ENCODE measurements at regions not wholly inside any gene's neighbourhood (a gene's known extent, or its start where the extent isn't known, plus 50 kb on each side); places are given as distances from the start of the nearest gene placed in this dataset.
A peak's percentile ranks its signal among the peaks of the same experiment; 100 is the strongest.
"Not testable (repeated sequence)": the region's sequence is repeated elsewhere in the genome, so short reads cannot be mapped to it uniquely, and the experiment has no call there.

DNA sequence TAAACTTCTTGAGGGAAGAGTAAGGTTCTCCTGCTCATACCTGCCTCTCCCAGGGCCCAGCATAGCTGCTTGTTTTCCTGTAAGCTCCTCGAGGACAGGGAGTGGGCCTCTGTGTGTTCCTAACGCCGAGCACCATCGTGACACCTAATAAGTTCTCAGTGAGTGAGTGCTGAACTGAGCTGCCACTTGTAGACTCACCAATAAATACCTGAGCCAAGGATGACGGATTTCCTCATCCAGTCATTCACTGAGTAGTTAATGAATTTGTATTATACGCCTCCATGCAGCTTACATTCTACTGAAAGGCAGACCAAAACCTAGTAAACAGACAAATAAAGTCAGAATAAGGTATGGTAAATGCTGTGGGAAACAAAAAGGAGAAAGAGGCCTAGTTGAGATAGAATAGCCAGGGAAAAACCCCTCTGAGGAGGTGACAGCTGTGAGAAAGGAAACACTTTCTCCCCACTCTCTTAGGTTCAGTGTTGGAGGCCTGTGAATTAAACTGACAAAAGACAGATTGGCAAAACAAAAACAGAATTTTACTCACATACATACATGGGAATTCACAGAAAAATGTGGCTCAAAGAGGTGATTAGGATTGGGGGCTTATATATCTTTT is 138.6 kb downstream of the B3GNT2 start:
- DNase-seq (ENCODE audit: low read depth, low spot score), result no peak

DNA sequence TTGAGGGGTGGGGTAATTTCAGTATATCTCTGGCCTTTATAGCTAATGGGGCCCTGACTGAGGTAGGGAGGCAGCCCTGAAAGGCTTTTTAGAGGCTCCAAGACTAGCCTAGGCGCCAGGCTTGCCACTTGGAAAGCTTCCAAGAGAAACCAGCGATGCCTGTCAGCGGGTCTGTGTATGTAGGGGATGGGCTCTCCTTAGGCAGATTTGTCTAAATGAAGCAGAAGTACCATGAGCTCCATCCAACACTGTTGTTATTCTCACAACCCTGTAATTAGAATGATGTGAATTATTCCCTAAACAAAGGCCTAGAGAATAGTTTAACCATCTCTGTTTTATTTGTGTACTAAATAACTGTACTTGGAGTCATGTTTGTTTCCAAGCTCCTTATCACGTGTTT is 138.1 kb downstream of the B3GNT2 start:
- no peak for DNase-seq (ENCODE audit: low read depth, low spot score)

- no peak for DNase-seq (ENCODE audit: low read depth, low spot score)
These were observed 135.0 kb downstream of the B3GNT2 start for GRCh38 chr2:62330959-62331358.

- DNase-seq (ENCODE audit: low read depth, low spot score), result no peak
These were observed 133.9 kb downstream of the B3GNT2 start for GRCh38 chr2:62329797-62330196.

- DNase-seq (ENCODE audit: low read depth, low spot score), result no peak
These were observed 130.8 kb downstream of the B3GNT2 start for GRCh38 chr2:62326735-62327134.

- DNase-seq (ENCODE audit: low read depth, low spot score), result no peak
These were observed 129.5 kb downstream of the B3GNT2 start for GRCh38 chr2:62325398-62325797.

DNA sequence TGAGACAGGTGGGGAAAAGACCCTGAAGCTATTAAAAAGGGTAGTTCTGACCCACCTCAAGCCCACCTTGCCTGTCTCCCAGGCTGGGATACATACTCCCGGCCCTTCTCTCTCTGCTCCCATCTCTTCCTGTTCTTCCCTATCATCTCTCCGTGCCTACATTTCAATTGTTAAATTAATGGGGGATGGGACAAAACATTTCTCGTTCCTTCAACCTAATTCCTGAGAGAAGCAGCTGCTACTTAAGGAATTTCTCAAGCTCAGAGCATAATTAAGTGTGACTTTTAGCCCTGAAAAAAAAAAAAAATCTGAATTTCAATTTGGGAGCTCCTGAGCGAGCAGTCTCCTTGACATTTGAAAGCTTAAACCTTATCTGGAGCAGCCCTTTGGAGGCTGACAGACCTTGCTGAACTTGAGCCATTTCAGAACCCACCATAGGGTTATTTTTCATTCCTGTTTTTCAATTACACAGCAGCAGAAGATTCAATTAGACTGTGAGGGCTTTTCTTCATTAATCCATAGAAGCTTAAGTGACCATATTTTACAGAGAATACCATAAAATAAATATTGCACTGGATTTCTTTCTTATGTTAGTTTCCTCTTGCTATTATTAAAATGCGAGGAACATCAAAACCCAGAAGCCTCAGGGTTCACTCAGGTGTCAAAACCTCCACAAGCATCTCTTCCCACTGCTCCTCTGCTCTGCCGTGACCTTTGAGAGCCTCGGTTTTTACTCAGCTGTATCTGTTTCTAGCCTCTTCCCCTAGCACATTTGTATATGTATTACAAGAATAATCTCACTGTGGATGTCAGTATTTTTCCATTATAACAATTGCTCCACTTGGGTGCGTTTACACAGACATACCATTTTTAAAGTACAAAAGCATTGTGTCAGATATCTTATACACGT is 125.7 kb downstream of the B3GNT2 start:
- DNase-seq (ENCODE audit: low read depth, low spot score), result no peak

GRCh38 chr2:62320657-62321357 is 124.9 kb downstream of the B3GNT2 start:
- no peak for DNase-seq (ENCODE audit: low read depth, low spot score)

DNA sequence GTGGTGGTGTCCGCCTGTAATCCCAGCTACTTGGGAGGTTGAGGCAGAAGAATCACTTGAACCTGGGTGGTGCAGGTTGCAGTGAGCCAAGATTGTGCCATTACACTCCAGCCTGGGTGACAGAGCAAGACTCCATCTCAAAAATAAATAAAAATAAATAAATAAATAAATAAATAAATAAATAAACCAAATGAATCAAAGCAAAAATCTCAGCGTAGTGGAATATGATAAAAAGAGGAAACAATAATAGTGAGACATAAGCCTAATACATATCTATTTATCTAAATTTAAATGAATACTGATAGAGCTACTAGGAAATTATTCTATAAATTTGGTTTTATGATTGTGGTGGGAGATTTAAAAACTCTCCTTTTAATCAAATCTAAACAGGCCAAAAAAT is 124.2 kb downstream of the B3GNT2 start:
- DNase-seq (ENCODE audit: low read depth, low spot score), result not testable (repeated sequence)

- DNase-seq (ENCODE audit: low read depth, low spot score), result no peak
These were observed 123.2 kb downstream of the B3GNT2 start for GRCh38 chr2:62319070-62319469.

DNA sequence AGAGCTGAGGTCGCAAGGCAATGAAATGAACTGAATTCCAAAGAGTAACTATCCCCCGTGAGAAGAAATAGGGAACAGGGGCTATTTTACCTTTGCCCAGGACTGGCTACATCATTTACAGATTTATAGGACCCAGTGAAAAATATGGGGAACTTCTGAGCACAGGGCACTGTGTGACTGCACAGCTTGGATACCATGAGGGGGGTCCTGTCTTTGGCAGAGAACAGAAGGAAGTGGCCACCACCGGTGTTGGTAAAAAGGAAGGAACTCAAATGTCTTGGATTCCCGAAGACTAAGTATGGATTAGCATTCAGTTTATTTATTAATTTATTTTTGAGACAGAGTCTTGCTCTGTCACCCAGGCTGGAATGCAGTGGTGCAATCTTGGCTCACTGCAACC is 119.6 kb downstream of the B3GNT2 start:
- no peak for DNase-seq (ENCODE audit: low read depth, low spot score)

DNA sequence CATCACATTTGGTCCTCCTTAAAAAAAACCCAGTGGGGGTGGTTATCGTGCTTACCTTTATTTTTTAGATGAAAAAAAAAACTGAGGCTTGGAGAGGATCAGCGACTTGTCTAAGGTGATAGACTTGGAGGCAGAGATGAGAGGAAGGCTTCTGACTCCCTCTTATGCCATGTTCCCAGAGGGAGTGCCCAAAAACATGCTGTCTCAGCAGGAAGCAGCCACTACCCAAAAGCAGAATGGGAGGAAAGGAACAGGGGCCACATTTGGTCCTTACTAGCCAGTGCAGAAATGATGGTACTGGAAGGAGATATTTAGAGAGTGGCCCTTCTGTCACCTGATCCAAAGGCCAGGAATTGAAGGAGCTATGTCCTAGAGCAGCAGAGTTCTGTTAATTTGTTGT is 118.4 kb downstream of the B3GNT2 start:
- no peak for DNase-seq (ENCODE audit: low read depth, low spot score)

- no peak for DNase-seq (ENCODE audit: low read depth, low spot score)
These were observed 117.7 kb downstream of the B3GNT2 start for GRCh38 chr2:62313449-62314227.

GRCh38 chr2:62309465-62310091 is 113.7 kb downstream of the B3GNT2 start:
- DNase-seq (ENCODE audit: low read depth, low spot score), result no peak

- no peak for DNase-seq (ENCODE audit: low read depth, low spot score)
These were observed 113.2 kb downstream of the B3GNT2 start for GRCh38 chr2:62309081-62309464.

GRCh38 chr2:62307469-62308389 is 111.8 kb downstream of the B3GNT2 start:
- DNase-seq (ENCODE audit: low read depth, low spot score), result no peak

- peak; percentile 56 for DNase-seq (ENCODE audit: low read depth, low spot score)
These were observed 111.0 kb downstream of the B3GNT2 start for GRCh38 chr2:62306751-62307468.

- peak; percentile 47 for DNase-seq (ENCODE audit: low read depth, low spot score)
These were observed 109.7 kb downstream of the B3GNT2 start for GRCh38 chr2:62305421-62306176.

All from pulmonary artery endothelial cell (primary cell).